ENCODE measurements at regions not wholly inside any gene's neighbourhood (a gene's known extent, or its start where the extent isn't known, plus 50 kb on each side); places are given as distances from the start of the nearest gene placed in this dataset.
"Not testable (repeated sequence)": the region's sequence is repeated elsewhere in the genome, so short reads cannot be mapped to it uniquely, and the experiment has no call there.

DNA sequence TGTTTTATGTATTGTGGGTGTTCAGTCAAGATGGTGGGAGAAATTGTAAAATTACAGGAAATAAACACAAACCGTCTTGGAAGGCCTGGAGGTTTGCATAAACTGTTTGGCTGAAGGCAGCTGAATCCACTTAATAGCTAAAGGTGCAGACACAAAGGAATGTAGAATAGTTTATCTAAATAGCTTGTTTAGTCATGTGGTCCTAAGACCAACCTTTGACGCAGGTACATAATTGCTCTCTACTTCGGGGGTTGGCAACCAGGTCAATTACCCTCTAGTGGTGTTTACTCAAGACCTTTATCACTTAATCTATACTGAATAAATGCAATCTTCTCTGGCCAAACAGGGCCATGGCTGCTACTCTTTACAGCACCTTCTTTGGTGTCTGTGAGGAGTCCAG lies 502.8 kb downstream of the IGSF11 start:
- no peaks in the 10 kb centered on the region for H3K27me3 ChIP-seq (ENCODE audit: control insufficient read depth, insufficient read depth, low read length)
- no peaks in the 10 kb centered on the region for H3K4me1 ChIP-seq (ENCODE audit: control insufficient read depth, insufficient read depth, low read length)
- no peaks in the 10 kb centered on the region for H3K9me3 ChIP-seq (ENCODE audit: control insufficient read depth, low read length)
- H3K4me3 ChIP-seq (ENCODE audit: low read length), result no peak overlapping the region
- H3K36me3 ChIP-seq (ENCODE audit: control insufficient read depth, insufficient read depth, low read length), result no peaks in the 10 kb centered on the region
- H3K9ac ChIP-seq (ENCODE audit: low read length), result no peak overlapping the region

DNA sequence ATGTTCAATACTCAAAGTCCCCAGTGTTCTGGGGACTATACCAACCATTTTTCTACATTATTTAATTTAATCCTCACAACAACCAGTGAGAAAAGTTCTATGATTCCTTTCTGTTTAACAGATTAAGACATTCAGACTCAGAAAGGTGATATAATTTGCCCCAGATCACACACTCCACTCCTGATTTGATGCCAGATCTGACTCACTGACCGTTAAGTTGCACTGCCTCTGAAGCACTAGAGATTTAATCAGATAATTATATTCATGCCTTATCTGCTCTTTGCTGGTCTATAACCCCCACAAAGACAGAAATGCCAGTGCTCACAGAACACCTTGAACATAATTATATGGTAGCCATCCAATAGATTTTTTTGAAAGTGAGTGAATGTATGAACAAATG lies 501.0 kb downstream of the IGSF11 start:
- Histone ChIP-seq H3K9me3 (ENCODE audit: control insufficient read depth, low read length) (no peaks in the 10 kb centered on the region), H3K9ac (ENCODE audit: low read length) (no peak overlapping the region), H3K4me3 (ENCODE audit: low read length) (no peak overlapping the region), H3K36me3 (ENCODE audit: control insufficient read depth, insufficient read depth, low read length) (no peaks in the 10 kb centered on the region), H3K27me3 (ENCODE audit: control insufficient read depth, insufficient read depth, low read length) (no peaks in the 10 kb centered on the region), H3K4me1 (ENCODE audit: control insufficient read depth, insufficient read depth, low read length) (no peaks in the 10 kb centered on the region)

DNA sequence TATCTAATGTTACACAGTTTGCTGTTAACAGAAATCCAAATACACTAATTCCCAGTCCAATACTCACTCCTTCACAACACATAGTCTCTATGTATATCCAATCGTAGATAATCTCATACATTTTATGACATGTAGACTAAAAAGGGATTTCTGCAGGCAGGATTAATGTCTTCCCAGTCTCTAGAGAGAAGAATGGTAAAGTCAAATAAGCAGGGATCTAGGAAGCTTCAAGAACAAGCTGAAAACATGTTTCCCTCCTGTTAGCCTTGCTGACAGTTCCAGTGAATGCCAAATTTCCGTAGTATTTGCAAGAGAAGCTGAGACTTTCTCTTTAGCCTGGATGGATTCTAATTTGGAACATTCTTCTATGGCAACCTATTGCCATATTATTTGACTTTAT lies 500.1 kb downstream of the IGSF11 start:
- H3K9ac ChIP-seq (ENCODE audit: low read length), result no peak overlapping the region
- no peaks in the 10 kb centered on the region for H3K9me3 ChIP-seq (ENCODE audit: control insufficient read depth, low read length)
- H3K36me3 ChIP-seq (ENCODE audit: control insufficient read depth, insufficient read depth, low read length), result no peaks in the 10 kb centered on the region
- H3K4me3 ChIP-seq (ENCODE audit: low read length), result no peak overlapping the region
- no peaks in the 10 kb centered on the region for H3K27me3 ChIP-seq (ENCODE audit: control insufficient read depth, insufficient read depth, low read length)
- no peaks in the 10 kb centered on the region for H3K4me1 ChIP-seq (ENCODE audit: control insufficient read depth, insufficient read depth, low read length)

DNA sequence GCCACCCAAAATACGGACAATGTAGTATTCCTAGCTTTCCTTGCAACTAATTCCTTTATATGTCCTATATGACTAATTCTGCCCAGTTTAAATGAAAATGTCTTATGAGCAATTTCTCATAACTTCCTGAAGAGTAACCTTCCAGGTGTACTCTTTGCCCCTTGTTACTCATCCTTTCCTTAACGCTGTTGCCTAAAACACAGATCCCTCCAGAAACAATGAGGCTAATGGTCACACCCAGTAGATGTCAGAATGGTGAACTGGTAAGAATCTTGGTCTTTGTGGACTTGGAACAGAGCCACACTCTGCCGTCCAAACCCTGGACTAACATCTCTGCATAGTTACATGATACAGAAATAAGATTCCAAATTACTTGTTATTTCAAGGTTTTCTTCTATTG lies 497.9 kb downstream of the IGSF11 start:
- no peaks in the 10 kb centered on the region for H3K27me3 ChIP-seq (ENCODE audit: control insufficient read depth, insufficient read depth, low read length)
- H3K4me3 ChIP-seq (ENCODE audit: low read length), result no peak overlapping the region
- H3K9ac ChIP-seq (ENCODE audit: low read length), result no peak overlapping the region
- no peaks in the 10 kb centered on the region for H3K36me3 ChIP-seq (ENCODE audit: control insufficient read depth, insufficient read depth, low read length)
- H3K9me3 ChIP-seq (ENCODE audit: control insufficient read depth, low read length), result no peaks in the 10 kb centered on the region
- no peaks in the 10 kb centered on the region for H3K4me1 ChIP-seq (ENCODE audit: control insufficient read depth, insufficient read depth, low read length)

DNA sequence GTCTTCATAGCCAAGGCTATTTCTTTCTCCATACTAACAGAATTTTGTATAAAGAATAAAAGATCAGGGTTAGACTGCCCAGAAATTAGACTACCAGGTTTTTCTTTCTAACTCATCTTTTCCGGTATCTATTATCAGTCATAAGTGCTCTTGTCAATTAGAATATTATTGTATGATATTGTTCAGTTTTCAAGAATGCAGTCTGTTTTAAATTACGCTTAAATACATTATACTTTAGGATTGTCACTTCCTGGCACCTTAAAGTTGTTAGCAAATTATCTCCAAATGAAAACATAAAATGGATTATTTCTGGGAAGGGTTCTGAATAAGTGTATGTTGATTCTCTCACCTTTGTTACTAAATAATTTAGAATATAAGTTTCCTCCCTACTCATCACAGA lies 497.2 kb downstream of the IGSF11 start:
- H3K4me3 ChIP-seq (ENCODE audit: low read length), result no peak overlapping the region
- H3K4me1 ChIP-seq (ENCODE audit: control insufficient read depth, insufficient read depth, low read length), result no peaks in the 10 kb centered on the region
- no peaks in the 10 kb centered on the region for H3K9me3 ChIP-seq (ENCODE audit: control insufficient read depth, low read length)

DNA sequence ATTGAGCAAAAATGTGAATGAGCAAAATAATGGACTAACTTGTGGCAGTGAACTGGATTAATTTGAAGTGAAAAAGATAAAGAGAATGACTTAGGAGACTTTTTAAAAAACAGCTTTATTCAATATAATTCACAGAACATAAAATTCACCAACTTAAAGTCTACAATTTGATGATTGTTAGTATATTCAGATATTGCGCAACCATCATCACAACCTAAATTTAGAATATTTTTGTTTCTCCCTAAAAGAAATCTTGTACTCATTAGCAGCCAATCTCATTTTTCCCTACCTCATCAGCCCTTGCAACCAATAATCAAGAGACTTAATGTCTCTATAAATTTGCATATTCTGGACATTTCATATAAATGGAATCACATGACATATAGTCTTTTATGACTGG lies 496.5 kb downstream of the IGSF11 start:
- no peaks in the 10 kb centered on the region for H3K9me3 ChIP-seq (ENCODE audit: control insufficient read depth, low read length)
- no peaks in the 10 kb centered on the region for H3K27me3 ChIP-seq (ENCODE audit: control insufficient read depth, insufficient read depth, low read length)
- no peak overlapping the region for H3K9ac ChIP-seq (ENCODE audit: low read length)
- H3K4me3 ChIP-seq (ENCODE audit: low read length), result no peak overlapping the region
- no peaks in the 10 kb centered on the region for H3K4me1 ChIP-seq (ENCODE audit: control insufficient read depth, insufficient read depth, low read length)
- H3K36me3 ChIP-seq (ENCODE audit: control insufficient read depth, insufficient read depth, low read length), result no peaks in the 10 kb centered on the region

More for the DNA sequence above, 497.2 kb downstream of the IGSF11 start:
- Histone ChIP-seq H3K36me3 (ENCODE audit: control insufficient read depth, insufficient read depth, low read length) (no peaks in the 10 kb centered on the region), H3K27me3 (ENCODE audit: control insufficient read depth, insufficient read depth, low read length) (no peaks in the 10 kb centered on the region), H3K9ac (ENCODE audit: low read length) (no peak overlapping the region)

DNA sequence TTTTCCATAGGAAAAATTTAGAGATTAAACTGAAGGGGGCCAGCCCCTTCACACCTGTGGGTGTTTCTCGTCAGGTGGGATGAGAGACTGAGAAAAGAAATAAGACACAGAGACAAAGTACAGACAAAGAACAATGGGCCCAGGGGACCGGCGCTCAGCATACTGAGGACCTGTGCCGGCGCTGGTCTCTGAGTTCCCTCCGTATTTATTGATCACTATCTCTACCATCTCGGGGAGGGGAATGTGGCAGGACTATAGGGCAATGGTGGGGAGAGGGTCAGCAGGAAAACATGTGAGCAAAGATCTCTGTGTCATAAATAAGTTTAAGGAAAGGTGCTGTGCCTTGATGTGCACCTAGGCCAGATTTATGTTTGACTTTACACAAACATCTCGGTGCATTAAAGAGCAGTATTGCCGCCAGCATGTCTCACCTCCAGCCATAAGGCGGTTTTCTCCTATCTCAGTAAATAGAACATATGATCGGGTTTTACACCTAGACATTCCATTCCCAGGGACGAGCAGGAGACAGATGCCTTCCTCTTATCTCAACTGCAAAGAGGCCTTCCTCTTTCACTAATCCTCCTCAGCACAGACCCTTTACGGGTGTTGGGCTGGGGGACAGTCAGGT lies 494.7 kb downstream of the IGSF11 start:
- not testable (repeated sequence) for H3K36me3 ChIP-seq (ENCODE audit: control insufficient read depth, insufficient read depth, low read length); H3K9ac ChIP-seq (ENCODE audit: low read length); H3K9me3 ChIP-seq (ENCODE audit: control insufficient read depth, low read length); H3K27me3 ChIP-seq (ENCODE audit: control insufficient read depth, insufficient read depth, low read length); H3K4me1 ChIP-seq (ENCODE audit: control insufficient read depth, insufficient read depth, low read length); H3K4me3 ChIP-seq (ENCODE audit: low read length)

DNA sequence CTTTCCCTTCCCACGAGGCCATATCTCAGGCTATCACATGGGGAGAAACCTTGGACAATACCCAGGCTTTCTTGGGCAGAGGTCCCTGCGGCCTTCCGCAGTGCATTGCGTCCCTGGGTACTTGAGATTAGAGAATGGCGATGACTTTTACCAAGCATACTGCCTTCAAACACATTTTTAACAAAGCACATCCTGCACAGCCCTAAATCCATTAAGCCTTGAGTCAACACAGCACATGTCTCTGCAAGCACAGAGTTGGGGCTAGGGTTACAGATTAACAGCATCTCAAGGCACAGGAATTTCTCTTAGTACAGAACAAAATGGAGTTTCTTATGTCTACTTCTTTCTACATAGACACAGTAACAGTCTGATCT lies 494.2 kb downstream of the IGSF11 start:
- H3K4me3 ChIP-seq (ENCODE audit: low read length); H3K9ac ChIP-seq (ENCODE audit: low read length); H3K4me1 ChIP-seq (ENCODE audit: control insufficient read depth, insufficient read depth, low read length); H3K36me3 ChIP-seq (ENCODE audit: control insufficient read depth, insufficient read depth, low read length); H3K9me3 ChIP-seq (ENCODE audit: control insufficient read depth, low read length); H3K27me3 ChIP-seq (ENCODE audit: control insufficient read depth, insufficient read depth, low read length): not testable (repeated sequence)

DNA sequence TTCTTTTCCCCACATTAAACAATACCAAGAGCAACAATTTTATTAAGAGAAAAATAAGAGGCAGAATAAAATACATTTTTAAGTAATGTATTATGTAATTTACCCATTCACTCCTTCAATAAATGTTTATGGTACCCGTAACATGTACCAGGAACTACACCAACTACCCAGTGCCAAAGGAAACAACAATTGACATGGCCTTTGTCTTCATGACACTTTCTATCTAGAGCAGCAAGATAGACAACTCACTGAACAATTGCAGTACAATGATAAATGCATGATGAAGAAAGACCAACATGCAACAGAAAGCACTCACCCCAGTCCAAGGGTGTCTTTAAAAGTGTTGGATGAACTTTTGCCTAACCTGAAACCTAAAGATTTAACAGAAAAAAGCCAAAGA lies 493.8 kb downstream of the IGSF11 start:
- Histone ChIP-seq H3K4me3 (ENCODE audit: low read length) (no peak overlapping the region), H3K27me3 (ENCODE audit: control insufficient read depth, insufficient read depth, low read length) (no peaks in the 10 kb centered on the region), H3K9me3 (ENCODE audit: control insufficient read depth, low read length) (no peaks in the 10 kb centered on the region), H3K36me3 (ENCODE audit: control insufficient read depth, insufficient read depth, low read length) (no peaks in the 10 kb centered on the region), H3K4me1 (ENCODE audit: control insufficient read depth, insufficient read depth, low read length) (peaks cover 7% of the 10 kb centered on the region), H3K9ac (ENCODE audit: low read length) (no peak overlapping the region)

DNA sequence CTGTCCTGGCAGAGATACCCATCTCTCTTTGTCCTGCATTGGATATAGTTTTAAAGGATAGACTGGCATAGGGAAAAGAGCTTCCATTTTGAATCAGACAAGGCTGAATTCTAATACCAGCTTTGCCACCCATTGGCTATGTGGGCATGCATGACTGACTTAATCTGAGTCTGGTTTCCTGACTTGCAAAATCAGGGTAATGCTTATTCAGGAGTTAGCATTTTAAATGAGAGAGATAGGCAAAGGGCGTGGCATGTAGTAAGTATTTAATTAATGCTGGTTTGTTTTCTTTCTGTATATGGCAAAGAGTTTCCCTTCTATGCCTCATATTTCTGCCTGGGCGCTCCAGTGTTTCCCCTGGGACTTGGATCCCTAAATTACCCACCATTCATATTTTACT lies 492.9 kb downstream of the IGSF11 start:
- Histone ChIP-seq H3K27me3 (ENCODE audit: control insufficient read depth, insufficient read depth, low read length) (no peaks in the 10 kb centered on the region), H3K9ac (ENCODE audit: low read length) (no peak overlapping the region), H3K36me3 (ENCODE audit: control insufficient read depth, insufficient read depth, low read length) (no peaks in the 10 kb centered on the region), H3K4me3 (ENCODE audit: low read length) (no peak overlapping the region), H3K9me3 (ENCODE audit: control insufficient read depth, low read length) (no peaks in the 10 kb centered on the region), H3K4me1 (ENCODE audit: control insufficient read depth, insufficient read depth, low read length) (peaks cover 7% of the 10 kb centered on the region)

DNA sequence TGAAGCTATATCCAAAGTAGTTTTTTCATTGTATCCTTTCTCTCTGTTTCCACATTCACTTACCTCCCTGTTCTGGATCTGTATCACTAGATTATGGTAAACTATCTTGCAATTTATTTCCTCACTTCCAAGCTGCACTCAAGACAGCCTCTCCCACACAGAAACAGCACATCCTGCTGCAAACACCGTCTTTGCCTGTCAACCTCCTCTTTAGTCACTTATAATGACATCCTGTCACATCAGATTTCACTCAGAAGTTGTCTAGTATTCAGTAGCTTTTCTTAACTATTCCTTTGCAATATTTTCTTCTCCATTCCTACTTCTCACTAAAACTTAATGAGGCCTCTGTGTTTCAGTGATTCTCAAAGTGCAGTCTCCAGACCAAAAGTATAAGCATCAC lies 490.8 kb downstream of the IGSF11 start:
- Histone ChIP-seq H3K9ac (ENCODE audit: low read length) (no peak overlapping the region), H3K36me3 (ENCODE audit: control insufficient read depth, insufficient read depth, low read length) (no peaks in the 10 kb centered on the region), H3K4me3 (ENCODE audit: low read length) (no peak overlapping the region), H3K9me3 (ENCODE audit: control insufficient read depth, low read length) (no peaks in the 10 kb centered on the region), H3K27me3 (ENCODE audit: control insufficient read depth, insufficient read depth, low read length) (no peaks in the 10 kb centered on the region), H3K4me1 (ENCODE audit: control insufficient read depth, insufficient read depth, low read length) (peaks cover 7% of the 10 kb centered on the region)

DNA sequence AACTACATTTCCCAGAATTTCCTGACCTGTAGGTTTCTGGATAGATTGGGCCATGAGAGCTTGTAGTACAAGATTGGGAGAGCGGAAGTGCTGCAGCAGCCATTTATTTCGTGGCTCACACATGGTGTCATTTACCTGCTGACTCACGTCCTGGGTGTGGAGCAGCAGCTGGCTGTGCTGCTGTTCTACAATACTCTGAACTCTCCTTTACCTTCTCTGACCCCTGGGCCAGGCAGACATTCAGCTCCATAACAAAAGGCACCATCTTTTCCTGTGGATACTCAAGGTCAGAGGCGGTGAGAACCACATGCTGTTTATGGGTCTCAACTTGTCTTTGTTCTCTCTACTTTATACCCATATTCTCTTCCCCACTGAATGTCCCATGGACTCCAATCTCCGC lies 490.2 kb downstream of the IGSF11 start:
- peaks cover 7% of the 10 kb centered on the region for H3K4me1 ChIP-seq (ENCODE audit: control insufficient read depth, insufficient read depth, low read length)
- H3K27me3 ChIP-seq (ENCODE audit: control insufficient read depth, insufficient read depth, low read length), result no peaks in the 10 kb centered on the region
- H3K4me3 ChIP-seq (ENCODE audit: low read length), result no peak overlapping the region
- H3K36me3 ChIP-seq (ENCODE audit: control insufficient read depth, insufficient read depth, low read length), result no peaks in the 10 kb centered on the region
- no peaks in the 10 kb centered on the region for H3K9me3 ChIP-seq (ENCODE audit: control insufficient read depth, low read length)
- no peak overlapping the region for H3K9ac ChIP-seq (ENCODE audit: low read length)

DNA sequence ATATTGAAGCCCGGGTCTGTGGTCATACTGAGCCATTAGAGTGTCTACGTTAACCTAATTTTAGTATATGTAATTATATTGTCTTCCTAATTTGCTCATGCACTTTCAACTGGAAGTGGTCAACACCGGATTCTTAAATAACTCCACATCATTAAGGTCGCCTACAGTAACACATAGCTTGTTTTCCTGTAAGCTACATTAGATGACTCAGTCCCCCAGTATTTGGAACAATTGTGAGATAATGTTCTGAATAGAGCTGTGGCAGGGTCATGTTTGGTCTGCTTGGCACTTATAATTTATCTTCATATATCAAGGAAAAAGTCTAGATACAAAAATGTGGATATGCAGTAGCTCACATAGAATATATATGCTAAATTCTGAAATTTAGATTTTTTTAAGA lies 486.2 kb downstream of the IGSF11 start:
- Histone ChIP-seq H3K27me3 (ENCODE audit: control insufficient read depth, insufficient read depth, low read length) (no peaks in the 10 kb centered on the region), H3K4me3 (ENCODE audit: low read length) (no peak overlapping the region), H3K4me1 (ENCODE audit: control insufficient read depth, insufficient read depth, low read length) (peaks cover 7% of the 10 kb centered on the region), H3K9ac (ENCODE audit: low read length) (no peak overlapping the region), H3K36me3 (ENCODE audit: control insufficient read depth, insufficient read depth, low read length) (no peaks in the 10 kb centered on the region), H3K9me3 (ENCODE audit: control insufficient read depth, low read length) (no peaks in the 10 kb centered on the region)

All from mucosa of stomach (tissue), 1 donor.